ENCODE measurements at regions not wholly inside any gene's neighbourhood (a gene's known extent, or its start where the extent isn't known, plus 50 kb on each side); places are given as distances from the start of the nearest gene placed in this dataset.

- TF ChIP-seq CTCF (IDR thresholded peaks at IDR 0.05; ENCODE audit: insufficient read depth, missing control alignments), result no peak
- DNase-seq (ENCODE audit: insufficient read length, low spot score) (no peak), FAIRE-seq (no peak)
Measured at GRCh38 chr6:9435281-9435680, 979.6 kb downstream of the TFAP2A start.

- no peak for TF ChIP-seq CTCF (IDR thresholded peaks at IDR 0.05; ENCODE audit: insufficient read depth, missing control alignments)
- FAIRE-seq (no peak), DNase-seq (ENCODE audit: insufficient read length, low spot score) (no peak)
Measured at GRCh38 chr6:9431945-9432344, 982.9 kb downstream of the TFAP2A start.

- FAIRE-seq (no peak), DNase-seq (ENCODE audit: insufficient read length, low spot score) (no peak)
- TF ChIP-seq CTCF (IDR thresholded peaks at IDR 0.05; ENCODE audit: insufficient read depth, missing control alignments), result no peak
Measured at GRCh38 chr6:9428421-9429172, 986.3 kb downstream of the TFAP2A start.

GRCh38 chr6:9422138-9422537 lies 986.8 kb upstream of the SLC35B3 start:
- DNase-seq (ENCODE audit: insufficient read length, low spot score) (no peak), FAIRE-seq (no peak)
- TF ChIP-seq CTCF (IDR thresholded peaks at IDR 0.05; ENCODE audit: insufficient read depth, missing control alignments), result no peak

- DNase-seq (ENCODE audit: insufficient read length, low spot score), result no peak
- no peak for TF ChIP-seq CTCF (IDR thresholded peaks at IDR 0.05; ENCODE audit: insufficient read depth, missing control alignments)
- no peak for FAIRE-seq
Measured at GRCh38 chr6:9420316-9421015, 985.1 kb upstream of the SLC35B3 start.

- FAIRE-seq (no peak), DNase-seq (ENCODE audit: insufficient read length, low spot score) (no peak)
- TF ChIP-seq CTCF (IDR thresholded peaks at IDR 0.05; ENCODE audit: insufficient read depth, missing control alignments), result no peak
Measured at GRCh38 chr6:9417400-9417799, 982.1 kb upstream of the SLC35B3 start.

All from D721Med (cell line).